GM12875 (cell line): ENCODE measurements at regions not wholly inside any gene's neighbourhood (a gene's known extent, or its start where the extent isn't known, plus 50 kb on each side); places are given as distances from the start of the nearest gene placed in this dataset.

ENCODE experiments used
- H3K4me3 ChIP-seq: one replicate; pipeline ENCODE4 v1.5.1; 2011; ENCODE audit warnings: low read depth, low read length, control low read depth
- TF ChIP-seq, protein P1 (sequence below): IDR thresholded peaks from 2 replicates; pipeline ENCODE4 v1.5.1; 2011; ENCODE audit warnings: low read depth, mild to moderate bottlenecking, control low read depth, inconsistent platforms, low read length, moderate library complexity, borderline replicate concordance; ENCODE audit not compliant: insufficient read depth

DNA sequence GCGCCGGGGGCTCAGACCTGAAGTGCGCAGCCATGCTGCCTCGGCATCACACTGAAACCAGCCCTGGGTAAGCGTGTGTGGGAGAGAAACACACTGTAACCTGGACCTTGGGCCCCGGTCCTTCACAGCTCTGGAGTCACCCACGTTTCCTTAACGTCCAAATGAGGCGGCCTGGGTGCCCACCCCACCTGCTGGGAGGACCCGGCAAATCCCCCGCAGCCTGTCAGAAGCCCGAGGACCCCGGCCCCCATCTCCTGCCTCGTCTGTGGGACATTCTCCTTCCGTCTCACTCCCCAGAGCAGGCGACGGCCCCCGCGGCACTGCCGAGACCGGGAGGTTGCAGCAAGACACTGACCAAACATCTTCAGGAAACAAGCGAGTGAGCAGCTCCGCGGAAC, 66.5 kb upstream of the GALNT9 start:
- TF ChIP-seq, protein P1, sequence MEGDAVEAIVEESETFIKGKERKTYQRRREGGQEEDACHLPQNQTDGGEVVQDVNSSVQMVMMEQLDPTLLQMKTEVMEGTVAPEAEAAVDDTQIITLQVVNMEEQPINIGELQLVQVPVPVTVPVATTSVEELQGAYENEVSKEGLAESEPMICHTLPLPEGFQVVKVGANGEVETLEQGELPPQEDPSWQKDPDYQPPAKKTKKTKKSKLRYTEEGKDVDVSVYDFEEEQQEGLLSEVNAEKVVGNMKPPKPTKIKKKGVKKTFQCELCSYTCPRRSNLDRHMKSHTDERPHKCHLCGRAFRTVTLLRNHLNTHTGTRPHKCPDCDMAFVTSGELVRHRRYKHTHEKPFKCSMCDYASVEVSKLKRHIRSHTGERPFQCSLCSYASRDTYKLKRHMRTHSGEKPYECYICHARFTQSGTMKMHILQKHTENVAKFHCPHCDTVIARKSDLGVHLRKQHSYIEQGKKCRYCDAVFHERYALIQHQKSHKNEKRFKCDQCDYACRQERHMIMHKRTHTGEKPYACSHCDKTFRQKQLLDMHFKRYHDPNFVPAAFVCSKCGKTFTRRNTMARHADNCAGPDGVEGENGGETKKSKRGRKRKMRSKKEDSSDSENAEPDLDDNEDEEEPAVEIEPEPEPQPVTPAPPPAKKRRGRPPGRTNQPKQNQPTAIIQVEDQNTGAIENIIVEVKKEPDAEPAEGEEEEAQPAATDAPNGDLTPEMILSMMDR = no peak
- H3K4me3 ChIP-seq = no peak overlapping the region

DNA sequence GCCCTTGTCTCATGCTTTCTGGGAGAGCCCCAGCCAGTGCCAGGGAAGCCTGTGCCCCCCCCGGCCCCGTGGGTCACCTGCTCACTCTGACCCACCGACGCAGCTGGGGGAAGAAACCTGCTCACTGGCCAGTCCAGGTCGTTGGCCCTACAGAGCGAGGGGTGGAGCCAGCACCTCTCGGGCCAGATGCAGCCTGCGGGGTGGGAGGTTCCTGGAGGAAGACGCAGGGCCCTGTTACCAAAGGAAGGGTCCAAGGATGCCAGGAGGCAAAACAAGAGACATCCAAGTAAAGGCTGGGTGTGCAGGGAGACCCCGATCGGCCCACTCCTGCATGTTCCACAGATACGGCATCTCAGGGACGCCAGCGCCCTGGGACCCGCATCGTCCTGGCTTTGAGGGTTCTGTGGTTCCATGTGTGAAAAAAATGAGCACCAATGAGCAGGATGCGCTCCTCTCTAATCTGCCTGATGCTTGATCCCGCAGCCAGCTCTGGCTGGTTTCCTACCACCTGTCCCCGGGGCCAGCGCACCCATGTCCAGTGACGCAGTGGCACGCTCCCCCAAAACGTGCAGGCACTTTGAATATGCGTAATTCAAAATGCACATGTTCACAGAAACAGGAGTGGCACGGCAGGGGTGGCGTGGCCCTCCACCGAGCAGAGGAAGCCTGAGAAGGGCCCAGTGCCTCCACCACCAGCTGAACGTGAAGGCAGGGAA, 66.0 kb upstream of the GALNT9 start:
- H3K4me3 ChIP-seq = no peak overlapping the region
- TF ChIP-seq, protein P1 = no peak

DNA sequence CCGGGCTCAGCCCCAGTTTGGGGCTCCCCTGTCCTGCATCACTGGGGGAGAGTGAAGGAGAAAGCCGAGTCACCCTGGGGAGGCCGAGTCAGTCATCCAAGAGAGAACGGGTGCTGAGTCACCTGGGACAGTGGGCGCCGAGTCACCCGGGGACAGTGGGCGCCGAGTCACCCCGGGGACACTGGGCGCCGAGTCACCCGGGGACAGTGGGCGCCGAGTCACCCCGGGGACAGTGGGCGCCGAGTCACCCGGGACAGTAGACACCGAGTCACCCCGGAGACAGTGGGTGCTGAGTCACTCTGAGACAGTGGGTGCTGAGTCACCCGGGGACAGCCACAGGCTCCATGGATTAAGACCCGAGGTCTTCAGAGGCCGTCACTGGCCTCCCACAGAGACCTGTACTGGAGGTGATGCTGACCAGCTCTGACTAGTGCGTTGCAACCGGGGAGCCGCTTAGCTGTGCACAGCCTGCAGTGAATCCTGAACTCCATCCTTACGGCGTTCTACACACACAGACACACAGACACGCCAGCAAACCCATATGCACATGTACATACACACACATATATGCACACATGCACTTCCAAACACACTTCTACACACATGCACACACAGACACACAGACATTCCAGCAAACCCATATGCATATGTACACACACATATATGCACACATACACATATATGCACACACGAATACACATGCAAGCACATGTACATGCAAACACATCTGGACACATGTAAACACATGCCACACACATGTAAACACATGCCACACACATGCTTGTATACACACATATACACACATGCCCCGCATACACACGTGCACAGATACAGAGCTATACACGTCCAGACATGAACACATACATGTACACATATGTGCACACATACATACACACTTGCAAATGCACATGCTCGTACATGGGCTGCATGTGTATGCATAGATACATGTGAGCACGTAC, 64.9 kb upstream of the GALNT9 start:
- H3K4me3 ChIP-seq = no peak overlapping the region
- TF ChIP-seq, protein P1 = no peak

DNA sequence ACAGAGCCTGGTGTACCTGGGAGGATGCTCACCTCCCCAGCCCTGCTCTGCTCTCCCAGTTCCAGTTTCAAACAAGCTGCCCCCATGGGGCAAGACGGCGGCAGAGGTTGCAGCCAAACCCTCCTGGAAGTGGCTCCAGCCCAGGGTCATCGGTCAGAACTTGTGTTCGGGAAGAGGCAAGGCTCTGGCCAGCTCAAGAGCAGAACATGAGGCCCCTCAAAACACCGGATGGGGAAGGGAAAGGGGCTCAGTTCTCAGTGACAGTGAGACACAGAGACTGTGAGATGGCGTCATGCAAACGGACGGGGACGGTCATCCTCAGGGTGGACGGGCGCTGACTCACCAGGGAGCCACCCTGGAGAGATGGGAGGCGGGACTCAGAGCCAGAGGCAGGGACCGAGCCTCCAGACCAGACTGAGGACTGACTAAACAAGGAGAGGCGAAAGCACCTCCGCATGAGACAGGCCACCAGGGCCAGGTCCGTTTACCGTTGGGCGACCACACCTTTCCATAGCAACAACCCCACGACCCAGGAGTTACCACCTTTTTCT, 63.9 kb upstream of the GALNT9 start:
- TF ChIP-seq, protein P1 = no peak

DNA sequence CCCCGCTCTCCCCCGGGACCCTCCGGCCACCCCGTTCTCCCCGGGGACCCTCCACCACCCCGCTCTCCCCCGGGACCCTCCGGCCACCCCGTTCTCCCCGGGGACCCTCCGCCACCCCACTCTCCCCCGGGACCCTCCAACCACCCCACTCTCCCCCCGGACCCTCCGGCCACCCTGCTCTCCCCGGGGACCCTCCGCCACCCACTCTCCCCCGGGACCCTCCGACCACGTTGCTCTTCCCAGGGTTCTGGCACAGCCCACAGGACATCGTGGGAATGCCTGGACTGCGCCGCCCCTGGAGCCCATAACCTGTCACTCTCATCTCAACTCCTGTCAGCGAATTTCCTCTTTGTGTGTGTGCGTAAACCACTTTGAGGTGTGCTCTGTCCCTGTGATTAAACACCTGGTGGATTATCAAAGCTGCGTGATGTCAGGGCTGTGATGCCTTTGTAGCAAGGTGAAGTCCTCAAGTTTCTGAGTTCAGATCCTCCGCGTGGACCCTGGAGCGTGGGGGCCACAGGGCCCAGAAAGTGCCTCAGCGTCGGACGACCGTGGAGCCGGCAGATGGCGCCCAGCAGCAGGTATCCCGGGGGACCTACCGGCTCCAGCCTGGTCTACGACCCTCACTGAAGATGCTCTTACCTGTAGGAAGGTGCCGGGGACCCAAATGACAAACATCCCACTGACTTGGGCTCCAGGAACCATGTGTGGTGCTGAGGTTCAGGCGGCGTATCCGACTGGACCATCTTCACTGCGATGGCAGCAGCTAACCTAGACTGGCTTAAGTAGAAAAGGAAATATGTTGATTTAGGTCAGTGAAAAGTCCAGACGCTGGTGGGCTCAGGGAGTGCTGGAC, 63.2 kb upstream of the GALNT9 start:
- H3K4me3 ChIP-seq = no peak overlapping the region
- TF ChIP-seq, protein P1 = no peak

More for the DNA sequence above, 63.9 kb upstream of the GALNT9 start:
- H3K4me3 ChIP-seq = no peak overlapping the region

DNA sequence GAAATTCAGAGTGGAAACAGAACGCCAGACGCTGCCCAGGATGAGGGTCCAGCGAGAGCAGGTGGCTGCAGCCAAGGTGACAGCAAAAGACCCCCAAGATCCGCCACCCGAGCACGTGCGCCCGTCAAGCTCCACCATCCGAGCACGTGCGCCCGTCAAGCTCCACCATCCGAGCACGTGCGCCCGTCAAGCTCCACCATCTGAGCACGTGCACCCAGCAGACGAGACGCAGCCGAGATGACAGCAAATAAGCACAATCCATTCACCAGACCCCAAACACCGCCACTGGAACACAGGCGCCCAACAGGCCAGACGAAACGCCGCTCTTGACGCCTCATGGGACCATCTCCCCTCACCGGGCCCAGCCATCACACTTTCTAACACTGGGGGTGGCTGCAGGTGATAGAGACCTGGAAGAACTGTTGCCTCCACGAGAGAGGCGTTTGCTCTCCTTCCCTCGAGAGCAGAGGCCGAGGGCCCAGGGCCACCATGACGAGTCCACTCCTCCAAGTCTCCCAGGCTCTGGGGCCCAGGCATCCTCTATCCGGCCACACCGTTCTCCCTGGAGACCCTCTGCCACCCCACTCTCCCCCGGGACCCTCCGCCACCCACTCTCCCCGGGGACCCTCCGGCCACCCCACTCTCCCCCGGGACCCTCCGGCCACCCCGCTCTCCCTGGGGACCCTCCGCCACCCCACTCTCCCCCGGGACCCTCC, 62.1 kb upstream of the GALNT9 start:
- TF ChIP-seq, protein P1 = no peak
- no peak overlapping the region for H3K4me3 ChIP-seq
